ENCODE measurements at regions not wholly inside any gene's neighbourhood (a gene's known extent, or its start where the extent isn't known, plus 50 kb on each side); places are given as distances from the start of the nearest gene placed in this dataset.

- TF ChIP-seq EZH2 (IDR thresholded peaks at IDR 0.05): no peak
- TF ChIP-seq POLR2AphosphoS5 (IDR thresholded peaks at IDR 0.05; ENCODE audit: borderline replicate concordance, low read depth, low read length): no peak
These were observed 59.3 kb upstream of the CLMP start for GRCh38 chr11:123254357-123254756.

Data from SK-N-MC (cell line).